Cardiac fibroblast (primary cell): ENCODE measurements at regions not wholly inside any gene's neighbourhood (a gene's known extent, or its start where the extent isn't known, plus 50 kb on each side); places are given as distances from the start of the nearest gene placed in this dataset.

Experiments
- DNase-seq, 2 donors: peaks; one replicate each; pipeline versions ENCODE4 v3.0.0 to v3.0.0-alpha.2; 2010; ENCODE audit warnings: low read depth in 2 of 2
- H3K4me3 ChIP-seq, 2 donors: replicated peaks in 1 of 2; 1 replicate in 1 of 2; 2 replicates in 1 of 2; pipeline ENCODE4 v1.5.1; 2011; ENCODE audit warnings: low read depth in 2 of 2, low read length in 2 of 2, mild to moderate bottlenecking in 2 of 2, moderate library complexity in 1 of 2
- TF ChIP-seq, protein P1 (sequence below): IDR thresholded peaks from one replicate; pipeline ENCODE4 v1.5.1; 2011; ENCODE audit warnings: low read depth, mild to moderate bottlenecking, low read length, inconsistent platforms

DNA sequence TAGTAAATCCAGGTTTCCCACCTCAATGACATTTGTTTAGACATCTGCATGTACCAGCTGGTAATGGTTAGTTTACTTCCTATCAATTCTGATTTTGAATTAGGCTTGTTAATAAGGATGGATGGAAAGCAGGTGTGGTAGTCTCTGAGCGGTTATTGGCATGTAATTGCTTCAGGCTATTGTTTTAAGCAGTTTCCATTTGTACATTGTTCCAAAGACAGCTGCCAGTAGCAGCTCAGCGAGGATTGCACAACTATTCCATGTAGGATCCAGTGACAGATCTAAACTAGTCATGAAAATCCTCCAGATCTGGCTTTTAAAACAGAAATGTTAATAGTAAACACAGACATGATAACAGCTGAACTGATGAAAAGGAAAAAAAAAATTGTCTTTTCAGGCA lies 436.0 kb upstream of the ADARB2 start:
- no peak overlapping the region for H3K4me3 ChIP-seq
- no peak for DNase-seq
- TF ChIP-seq, protein P1, sequence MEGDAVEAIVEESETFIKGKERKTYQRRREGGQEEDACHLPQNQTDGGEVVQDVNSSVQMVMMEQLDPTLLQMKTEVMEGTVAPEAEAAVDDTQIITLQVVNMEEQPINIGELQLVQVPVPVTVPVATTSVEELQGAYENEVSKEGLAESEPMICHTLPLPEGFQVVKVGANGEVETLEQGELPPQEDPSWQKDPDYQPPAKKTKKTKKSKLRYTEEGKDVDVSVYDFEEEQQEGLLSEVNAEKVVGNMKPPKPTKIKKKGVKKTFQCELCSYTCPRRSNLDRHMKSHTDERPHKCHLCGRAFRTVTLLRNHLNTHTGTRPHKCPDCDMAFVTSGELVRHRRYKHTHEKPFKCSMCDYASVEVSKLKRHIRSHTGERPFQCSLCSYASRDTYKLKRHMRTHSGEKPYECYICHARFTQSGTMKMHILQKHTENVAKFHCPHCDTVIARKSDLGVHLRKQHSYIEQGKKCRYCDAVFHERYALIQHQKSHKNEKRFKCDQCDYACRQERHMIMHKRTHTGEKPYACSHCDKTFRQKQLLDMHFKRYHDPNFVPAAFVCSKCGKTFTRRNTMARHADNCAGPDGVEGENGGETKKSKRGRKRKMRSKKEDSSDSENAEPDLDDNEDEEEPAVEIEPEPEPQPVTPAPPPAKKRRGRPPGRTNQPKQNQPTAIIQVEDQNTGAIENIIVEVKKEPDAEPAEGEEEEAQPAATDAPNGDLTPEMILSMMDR: no peak

- no peak overlapping the region for H3K4me3 ChIP-seq
- DNase-seq: no peak
- TF ChIP-seq, protein P1: no peak
Measured at GRCh38 chr10:2165771-2166460, 428.6 kb upstream of the ADARB2 start.

GRCh38 chr10:2150288-2150687 lies 413.0 kb upstream of the ADARB2 start:
- no peak overlapping the region for H3K4me3 ChIP-seq
- DNase-seq: no peak
- TF ChIP-seq, protein P1: no peak

DNA sequence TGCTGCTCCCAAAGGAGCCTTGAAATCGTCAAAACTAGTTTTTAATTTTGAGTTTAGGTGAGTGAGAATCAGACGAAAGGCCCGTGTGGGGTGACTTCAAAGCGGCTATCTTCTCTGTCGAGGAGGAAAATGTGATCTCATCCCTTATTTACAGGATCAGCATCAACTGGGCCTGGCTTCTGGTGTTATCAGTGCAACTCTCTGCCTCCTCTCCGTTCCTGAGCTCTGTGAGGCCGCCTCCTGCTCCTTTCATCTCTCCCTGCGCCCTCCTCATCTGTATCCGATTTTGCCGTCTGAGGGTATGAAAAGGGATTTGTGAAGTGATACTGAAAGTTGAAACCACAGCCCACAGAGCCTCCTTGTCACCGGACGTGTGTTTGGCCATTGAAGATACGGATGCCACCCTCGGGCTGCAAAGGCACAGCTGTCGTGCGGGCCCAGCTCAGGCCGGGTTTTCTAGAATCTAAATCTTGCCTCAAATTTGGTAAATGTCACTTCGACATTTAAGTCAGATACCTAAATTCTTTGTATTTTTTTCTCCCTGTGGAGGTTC lies 408.7 kb upstream of the ADARB2 start:
- DNase-seq: no peak
- H3K4me3 ChIP-seq: no peak overlapping the region
- TF ChIP-seq, protein P1: no peak

DNA sequence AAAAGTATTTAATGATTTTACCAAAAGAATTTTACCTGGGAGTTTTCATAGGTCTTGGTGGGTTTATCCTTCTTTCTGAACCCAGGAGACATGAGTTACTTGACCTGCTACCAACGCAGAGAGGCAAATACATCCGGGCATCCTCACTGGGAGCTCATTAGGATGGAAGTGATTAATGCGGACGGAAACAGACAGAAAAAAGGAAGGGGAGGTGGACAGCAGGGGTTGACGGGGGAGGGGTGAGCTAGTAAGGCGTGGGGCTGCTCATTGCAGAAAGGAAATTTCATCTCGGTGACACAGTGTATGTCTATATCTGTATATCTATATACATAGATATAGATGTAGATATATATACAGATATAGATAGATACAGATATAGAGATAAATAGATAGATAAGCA lies 408.2 kb upstream of the ADARB2 start:
- no peak overlapping the region for H3K4me3 ChIP-seq
- no peak for DNase-seq
- TF ChIP-seq, protein P1: no peak

GRCh38 chr10:2144584-2144983 lies 407.3 kb upstream of the ADARB2 start:
- TF ChIP-seq, protein P1: no peak
- H3K4me3 ChIP-seq: no peak overlapping the region
- no peak for DNase-seq
